HG03095 (cell line): ENCODE measurements at regions not wholly inside any gene's neighbourhood (a gene's known extent, or its start where the extent isn't known, plus 50 kb on each side); places are given as distances from the start of the nearest gene placed in this dataset.

Experiments used
- ATAC-seq: cut with Tn5 transposase; IDR thresholded peaks from one replicate; pipeline ENCODE4 v1.9.1; 2021; ENCODE audit warnings: moderate library complexity; ENCODE audit not compliant: unreplicated experiment

GRCh38 chr9:78781681-78782080, 484.8 kb downstream of the PSAT1 start:
- no peak for ATAC-seq

- no peak for ATAC-seq
Observed at GRCh38 chr9:78782234-78782633, 485.3 kb downstream of the PSAT1 start.

GRCh38 chr9:78782858-78783257, 485.9 kb downstream of the PSAT1 start:
- ATAC-seq, result no peak

- ATAC-seq, result no peak
Observed at GRCh38 chr9:78783743-78784142, 486.8 kb downstream of the PSAT1 start.

GRCh38 chr9:78786794-78787193, 489.9 kb downstream of the PSAT1 start:
- ATAC-seq, result no peak

GRCh38 chr9:78788101-78788500, 491.2 kb downstream of the PSAT1 start:
- ATAC-seq, result no peak

GRCh38 chr9:78791779-78792178, 494.9 kb downstream of the PSAT1 start:
- ATAC-seq, result no peak

GRCh38 chr9:78792745-78793144, 495.8 kb downstream of the PSAT1 start:
- no peak for ATAC-seq

- no peak for ATAC-seq
Observed at GRCh38 chr9:78805771-78806170, 508.8 kb downstream of the PSAT1 start.

- ATAC-seq, result no peak
Observed at GRCh38 chr9:78806492-78807160, 509.7 kb downstream of the PSAT1 start.

GRCh38 chr9:78807286-78807685, 510.4 kb downstream of the PSAT1 start:
- no peak for ATAC-seq

- ATAC-seq, result no peak
Observed at GRCh38 chr9:78808048-78808447, 511.1 kb downstream of the PSAT1 start.

GRCh38 chr9:78811622-78812276, 514.8 kb downstream of the PSAT1 start:
- no peak for ATAC-seq

- no peak for ATAC-seq
Observed at GRCh38 chr9:78812665-78813064, 515.7 kb downstream of the PSAT1 start.

- no peak for ATAC-seq
Observed at GRCh38 chr9:78813602-78814180, 516.8 kb downstream of the PSAT1 start.

GRCh38 chr9:78821126-78821822, 524.3 kb downstream of the PSAT1 start:
- peak; percentile 76 for ATAC-seq

GRCh38 chr9:78826527-78826926, 529.6 kb downstream of the PSAT1 start:
- ATAC-seq, result no peak

GRCh38 chr9:78828521-78828920, 531.6 kb downstream of the PSAT1 start:
- ATAC-seq, result no peak

GRCh38 chr9:78830301-78830700, 533.4 kb downstream of the PSAT1 start:
- ATAC-seq, result no peak

- no peak for ATAC-seq
Observed at GRCh38 chr9:78831726-78832125, 534.8 kb downstream of the PSAT1 start.

GRCh38 chr9:78835928-78836450, 539.1 kb downstream of the PSAT1 start:
- no peak for ATAC-seq

GRCh38 chr9:78839252-78839651, 542.3 kb downstream of the PSAT1 start:
- ATAC-seq, result no peak
